HEK293 (cell line): ENCODE measurements at regions not wholly inside any gene's neighbourhood (a gene's known extent, or its start where the extent isn't known, plus 50 kb on each side); places are given as distances from the start of the nearest gene placed in this dataset.

Experiments
- ATF2 ChIP-seq: fragments of 450-650 bp; formaldehyde crosslinking; IDR thresholded peaks from 2 replicates; pipeline ENCODE4 v1.5.1; 2016; ENCODE audit warnings: missing biosample characterization, missing genetic modification characterization, low read depth
- HOXA7 ChIP-seq: sonication (generic); formaldehyde crosslinking; IDR thresholded peaks from 2 replicates; pipeline ENCODE4 v1.8.1; 2022; ENCODE audit warnings: missing genetic modification reagents, borderline replicate concordance
- INSM2 ChIP-seq: fragments of 450-650 bp; formaldehyde crosslinking; IDR thresholded peaks from 2 replicates; pipeline ENCODE4 v1.5.1; 2016; ENCODE audit warnings: missing biosample characterization, missing genetic modification characterization
- MYNN ChIP-seq: fragments of 450-650 bp; formaldehyde crosslinking; IDR thresholded peaks from 2 replicates; pipeline ENCODE4 v1.5.1; 2016; ENCODE audit warnings: missing biosample characterization, missing genetic modification characterization, borderline replicate concordance
- ZBTB26 ChIP-seq: fragments of 450-650 bp; formaldehyde crosslinking; optimal IDR thresholded peaks from 2 replicates; pipeline ENCODE3; 2016; ENCODE audit warnings: missing biosample characterization, mild to moderate bottlenecking, missing genetic modification characterization
- ZNF16 ChIP-seq: fragments of 450-650 bp; formaldehyde crosslinking; IDR thresholded peaks from 2 replicates; pipeline ENCODE4 v1.5.1; 2016; ENCODE audit warnings: low read depth, missing biosample characterization, missing genetic modification characterization
- ZNF24 ChIP-seq: fragments of 450-650 bp; formaldehyde crosslinking; IDR thresholded peaks from 2 replicates; pipeline ENCODE4 v1.5.1; 2016; ENCODE audit warnings: missing biosample characterization, missing genetic modification characterization
- ZNF544 ChIP-seq: fragments of 450-650 bp; formaldehyde crosslinking; IDR thresholded peaks from 2 replicates; pipeline ENCODE4 v1.5.0; 2017; ENCODE audit warnings: missing biosample characterization, missing genetic modification characterization
- TF ChIP-seq, protein P1 (sequence below): fragments of 450-650 bp; formaldehyde crosslinking; IDR thresholded peaks from 2 replicates; pipeline ENCODE4 v1.5.1; 2016; ENCODE audit warnings: missing biosample characterization, missing genetic modification characterization
- TF ChIP-seq, protein P2 (sequence below): fragments of 450-650 bp; formaldehyde crosslinking; IDR thresholded peaks from 2 replicates; pipeline ENCODE4 v1.5.1; 2016; ENCODE audit warnings: missing biosample characterization, missing genetic modification characterization

- no peak for TF ChIP-seq MYNN (tag by site-specific recombination)
- no peak for TF ChIP-seq HOXA7 (CRISPR knock-in tag)
- no peak for TF ChIP-seq ZBTB26 (tag by site-specific recombination)
- no peak for TF ChIP-seq ZNF544
- TF ChIP-seq ZNF24 (tag by site-specific recombination) = no peak
- TF ChIP-seq, protein P1, sequence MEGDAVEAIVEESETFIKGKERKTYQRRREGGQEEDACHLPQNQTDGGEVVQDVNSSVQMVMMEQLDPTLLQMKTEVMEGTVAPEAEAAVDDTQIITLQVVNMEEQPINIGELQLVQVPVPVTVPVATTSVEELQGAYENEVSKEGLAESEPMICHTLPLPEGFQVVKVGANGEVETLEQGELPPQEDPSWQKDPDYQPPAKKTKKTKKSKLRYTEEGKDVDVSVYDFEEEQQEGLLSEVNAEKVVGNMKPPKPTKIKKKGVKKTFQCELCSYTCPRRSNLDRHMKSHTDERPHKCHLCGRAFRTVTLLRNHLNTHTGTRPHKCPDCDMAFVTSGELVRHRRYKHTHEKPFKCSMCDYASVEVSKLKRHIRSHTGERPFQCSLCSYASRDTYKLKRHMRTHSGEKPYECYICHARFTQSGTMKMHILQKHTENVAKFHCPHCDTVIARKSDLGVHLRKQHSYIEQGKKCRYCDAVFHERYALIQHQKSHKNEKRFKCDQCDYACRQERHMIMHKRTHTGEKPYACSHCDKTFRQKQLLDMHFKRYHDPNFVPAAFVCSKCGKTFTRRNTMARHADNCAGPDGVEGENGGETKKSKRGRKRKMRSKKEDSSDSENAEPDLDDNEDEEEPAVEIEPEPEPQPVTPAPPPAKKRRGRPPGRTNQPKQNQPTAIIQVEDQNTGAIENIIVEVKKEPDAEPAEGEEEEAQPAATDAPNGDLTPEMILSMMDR (tag by site-specific recombination) = no peak
- no peak for TF ChIP-seq ZNF16 (tag by site-specific recombination)
- TF ChIP-seq ATF2 = no peak
- TF ChIP-seq, protein P2, sequence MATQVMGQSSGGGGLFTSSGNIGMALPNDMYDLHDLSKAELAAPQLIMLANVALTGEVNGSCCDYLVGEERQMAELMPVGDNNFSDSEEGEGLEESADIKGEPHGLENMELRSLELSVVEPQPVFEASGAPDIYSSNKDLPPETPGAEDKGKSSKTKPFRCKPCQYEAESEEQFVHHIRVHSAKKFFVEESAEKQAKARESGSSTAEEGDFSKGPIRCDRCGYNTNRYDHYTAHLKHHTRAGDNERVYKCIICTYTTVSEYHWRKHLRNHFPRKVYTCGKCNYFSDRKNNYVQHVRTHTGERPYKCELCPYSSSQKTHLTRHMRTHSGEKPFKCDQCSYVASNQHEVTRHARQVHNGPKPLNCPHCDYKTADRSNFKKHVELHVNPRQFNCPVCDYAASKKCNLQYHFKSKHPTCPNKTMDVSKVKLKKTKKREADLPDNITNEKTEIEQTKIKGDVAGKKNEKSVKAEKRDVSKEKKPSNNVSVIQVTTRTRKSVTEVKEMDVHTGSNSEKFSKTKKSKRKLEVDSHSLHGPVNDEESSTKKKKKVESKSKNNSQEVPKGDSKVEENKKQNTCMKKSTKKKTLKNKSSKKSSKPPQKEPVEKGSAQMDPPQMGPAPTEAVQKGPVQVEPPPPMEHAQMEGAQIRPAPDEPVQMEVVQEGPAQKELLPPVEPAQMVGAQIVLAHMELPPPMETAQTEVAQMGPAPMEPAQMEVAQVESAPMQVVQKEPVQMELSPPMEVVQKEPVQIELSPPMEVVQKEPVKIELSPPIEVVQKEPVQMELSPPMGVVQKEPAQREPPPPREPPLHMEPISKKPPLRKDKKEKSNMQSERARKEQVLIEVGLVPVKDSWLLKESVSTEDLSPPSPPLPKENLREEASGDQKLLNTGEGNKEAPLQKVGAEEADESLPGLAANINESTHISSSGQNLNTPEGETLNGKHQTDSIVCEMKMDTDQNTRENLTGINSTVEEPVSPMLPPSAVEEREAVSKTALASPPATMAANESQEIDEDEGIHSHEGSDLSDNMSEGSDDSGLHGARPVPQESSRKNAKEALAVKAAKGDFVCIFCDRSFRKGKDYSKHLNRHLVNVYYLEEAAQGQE (tag by site-specific recombination) = no peak
- TF ChIP-seq INSM2 (tag by site-specific recombination) = no peak
Observed at GRCh38 chr16:55253987-55254386, 70.0 kb upstream of the IRX6 start.
